ENCODE measurements at regions not wholly inside any gene's neighbourhood (a gene's known extent, or its start where the extent isn't known, plus 50 kb on each side); places are given as distances from the start of the nearest gene placed in this dataset.

DNA sequence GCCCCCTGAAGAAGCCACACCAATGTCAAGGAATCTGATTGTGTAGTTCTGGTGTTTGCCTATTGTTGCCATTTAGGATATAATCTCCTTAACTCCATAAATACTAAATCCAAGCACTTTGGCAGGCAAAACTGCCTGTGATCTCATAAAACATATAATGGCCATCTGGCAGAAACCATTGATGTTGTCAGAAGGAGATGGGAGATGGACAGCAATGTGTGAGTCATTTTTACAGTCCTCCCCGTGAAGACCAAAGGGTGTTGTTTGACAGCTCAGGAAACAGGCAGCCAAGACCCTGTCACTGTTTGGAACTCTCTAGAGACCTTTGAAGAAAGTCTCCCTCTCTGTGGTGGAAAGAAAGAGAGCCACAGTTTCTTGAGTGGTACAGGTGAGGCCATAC, 454.1 kb downstream of the HS3ST3B1 start:
- Histone ChIP-seq H3K27ac (no peak overlapping the region), H3K27me3 (no peaks in the 10 kb centered on the region), H3K4me3 (no peak overlapping the region), H3K9me3 (no peaks in the 10 kb centered on the region), H3K4me1 (no peaks in the 10 kb centered on the region), H3K36me3 (no peaks in the 10 kb centered on the region)
- TF ChIP-seq CTCF (IDR thresholded peaks at IDR 0.05), result no peak
- intact Hi-C loops (cut with DNase I), result no loop called here
- no peak for DNase-seq
- ATAC-seq, result no peak

DNA sequence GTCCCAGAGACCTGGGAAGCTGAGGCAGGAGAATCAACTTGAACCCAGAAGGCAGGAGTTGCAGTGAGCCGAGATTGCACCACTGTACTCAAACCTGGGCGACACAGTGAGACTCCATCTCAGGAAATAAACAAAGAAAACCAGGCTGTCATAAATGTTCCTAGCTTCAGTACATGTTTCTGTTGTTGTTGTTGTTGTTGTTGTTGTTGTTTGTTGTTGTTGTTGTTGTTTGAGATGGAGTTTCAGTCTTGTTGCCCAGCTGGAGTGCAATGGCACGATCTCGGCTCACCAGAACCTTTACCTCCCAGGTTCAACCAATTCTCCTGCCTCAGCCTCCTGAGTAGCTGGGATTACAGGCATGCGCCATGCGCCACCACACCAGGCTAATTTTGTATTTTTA, 452.5 kb downstream of the HS3ST3B1 start:
- intact Hi-C loops (cut with DNase I), result no loop called here
- DNase-seq, result no peak
- Histone ChIP-seq H3K4me1 (no peaks in the 10 kb centered on the region), H3K27me3 (no peaks in the 10 kb centered on the region), H3K36me3 (no peaks in the 10 kb centered on the region), H3K4me3 (no peak overlapping the region), H3K27ac (no peak overlapping the region), H3K9me3 (no peaks in the 10 kb centered on the region)
- TF ChIP-seq CTCF (IDR thresholded peaks at IDR 0.05), result no peak
- no peak for ATAC-seq

- Histone ChIP-seq H3K36me3 (no peaks in the 10 kb centered on the region), H3K27me3 (no peaks in the 10 kb centered on the region), H3K4me3 (no peak overlapping the region), H3K27ac (no peak overlapping the region), H3K4me1 (no peaks in the 10 kb centered on the region), H3K9me3 (no peaks in the 10 kb centered on the region)
- ATAC-seq (no peak), DNase-seq (no peak)
- intact Hi-C loops (cut with DNase I), result no loop called here
- no peak for TF ChIP-seq CTCF (IDR thresholded peaks at IDR 0.05)
Observed at GRCh38 chr17:14752011-14752410, 451.1 kb downstream of the HS3ST3B1 start.

- Histone ChIP-seq H3K9me3 (no peaks in the 10 kb centered on the region), H3K27ac (no peak overlapping the region), H3K4me1 (no peaks in the 10 kb centered on the region), H3K36me3 (no peaks in the 10 kb centered on the region), H3K27me3 (no peaks in the 10 kb centered on the region), H3K4me3 (no peak overlapping the region)
- ATAC-seq (no peak), DNase-seq (no peak)
- intact Hi-C loops (cut with DNase I), result no loop called here
- TF ChIP-seq CTCF (IDR thresholded peaks at IDR 0.05), result no peak
Observed at GRCh38 chr17:14750866-14751265, 450.0 kb downstream of the HS3ST3B1 start.

DNA sequence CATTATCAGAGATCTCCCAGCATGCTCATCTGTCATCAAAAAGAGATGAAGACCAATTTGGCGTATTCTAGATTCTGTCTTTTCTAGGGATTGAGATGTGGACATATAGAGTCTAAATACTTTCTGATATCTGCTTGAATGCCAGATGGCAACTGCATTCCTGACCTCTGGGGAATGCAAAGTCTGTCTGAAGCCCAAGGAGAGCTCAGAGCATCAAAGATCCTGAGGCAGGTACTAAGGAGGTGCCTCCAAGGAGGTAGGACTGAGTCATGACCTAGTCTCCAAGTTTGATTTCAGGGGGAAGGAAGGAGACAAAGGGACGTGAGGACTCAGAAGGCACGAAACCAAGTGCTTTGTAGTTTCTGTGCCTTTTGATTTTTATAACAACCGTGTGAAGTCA, 448.4 kb downstream of the HS3ST3B1 start:
- no peaks in the 10 kb centered on the region for H3K27me3 ChIP-seq

More for the DNA sequence above, 448.4 kb downstream of the HS3ST3B1 start:
- DNase-seq (no peak), ATAC-seq (no peak)
- TF ChIP-seq CTCF (IDR thresholded peaks at IDR 0.05), result no peak
- Histone ChIP-seq H3K4me1 (no peaks in the 10 kb centered on the region), H3K9me3 (no peaks in the 10 kb centered on the region), H3K4me3 (no peak overlapping the region), H3K27ac (no peak overlapping the region), H3K36me3 (no peaks in the 10 kb centered on the region)
- intact Hi-C loops (cut with DNase I), result no loop called here

Data from upper lobe of right lung (tissue), 1 donor.